ENCODE measurements at regions not wholly inside any gene's neighbourhood (a gene's known extent, or its start where the extent isn't known, plus 50 kb on each side); places are given as distances from the start of the nearest gene placed in this dataset.

GRCh38 chrX:9148615-9149399 lies 114.9 kb upstream of the FAM9B start:
- DNase-seq (ENCODE audit: low read depth) = no peak

DNA sequence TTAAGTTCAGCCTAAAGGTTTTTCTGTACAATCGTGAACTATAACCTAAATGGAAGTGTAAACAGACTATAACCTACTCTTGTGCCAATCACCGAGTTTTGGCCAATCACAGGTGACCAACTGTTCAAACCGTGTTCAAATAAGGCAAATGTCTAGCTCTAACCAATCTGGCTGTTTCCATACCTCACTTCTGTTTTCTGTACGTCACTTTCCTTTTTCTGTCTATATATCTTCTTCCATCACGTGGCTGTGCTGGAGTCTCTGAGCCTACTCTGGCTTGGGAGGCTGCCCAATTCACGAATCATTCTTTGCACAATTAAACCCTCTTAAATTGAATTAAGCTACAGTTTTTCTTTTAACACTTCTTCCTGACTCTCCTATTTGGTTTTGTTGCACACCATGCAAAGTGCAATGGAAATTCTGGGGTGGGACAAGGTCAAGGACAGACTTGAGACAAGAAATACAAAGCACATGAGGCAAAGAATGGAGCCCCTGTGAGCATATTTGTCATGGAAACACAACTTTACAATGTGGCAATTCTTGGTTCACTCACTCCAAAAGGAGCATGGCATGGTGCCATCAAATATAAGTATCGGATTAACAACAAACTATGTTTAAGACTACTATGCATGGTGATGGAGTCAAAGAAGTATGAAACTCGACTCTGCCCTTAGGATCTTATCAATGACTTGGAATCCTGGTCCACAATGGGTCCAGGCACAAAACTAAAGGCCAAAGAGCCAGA lies 115.7 kb upstream of the FAM9B start:
- DNase-seq (ENCODE audit: low read depth) = no peak

DNA sequence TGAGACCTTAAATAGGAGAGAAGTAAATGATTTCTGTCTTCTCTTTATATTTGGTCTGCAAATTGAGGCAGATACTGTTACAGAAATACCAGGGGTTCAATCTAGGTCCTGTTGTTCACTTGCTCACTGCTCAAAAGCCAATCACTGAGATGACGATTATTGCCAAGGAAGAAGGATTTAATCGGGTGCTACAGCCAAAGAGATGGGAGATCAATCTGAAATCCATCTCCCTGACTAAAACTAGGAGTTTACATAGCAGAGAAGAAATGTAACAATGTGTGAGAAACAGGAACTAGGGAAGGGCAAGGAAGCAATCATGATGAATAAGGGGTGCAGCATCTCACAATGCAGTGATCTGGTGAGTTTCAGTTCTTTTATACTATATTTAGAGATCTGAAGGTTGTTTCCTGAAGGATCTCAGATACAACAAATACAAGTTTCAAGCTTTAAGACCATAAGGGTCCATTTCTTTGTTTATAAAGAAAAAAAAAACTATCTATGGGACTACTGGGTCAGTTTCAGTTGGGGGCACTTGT lies 117.9 kb upstream of the FAM9B start:
- DNase-seq (ENCODE audit: low read depth) = no peak

- DNase-seq (ENCODE audit: low read depth) = no peak
Measured at GRCh38 chrX:9153300-9153699, 119.4 kb upstream of the FAM9B start.

GRCh38 chrX:9158611-9159010 lies 124.7 kb upstream of the FAM9B start:
- no peak for DNase-seq (ENCODE audit: low read depth)

GRCh38 chrX:9160698-9161329 lies 126.9 kb upstream of the FAM9B start:
- no peak for DNase-seq (ENCODE audit: low read depth)

GRCh38 chrX:9162698-9163097 lies 128.8 kb upstream of the FAM9B start:
- no peak for DNase-seq (ENCODE audit: low read depth)

DNA sequence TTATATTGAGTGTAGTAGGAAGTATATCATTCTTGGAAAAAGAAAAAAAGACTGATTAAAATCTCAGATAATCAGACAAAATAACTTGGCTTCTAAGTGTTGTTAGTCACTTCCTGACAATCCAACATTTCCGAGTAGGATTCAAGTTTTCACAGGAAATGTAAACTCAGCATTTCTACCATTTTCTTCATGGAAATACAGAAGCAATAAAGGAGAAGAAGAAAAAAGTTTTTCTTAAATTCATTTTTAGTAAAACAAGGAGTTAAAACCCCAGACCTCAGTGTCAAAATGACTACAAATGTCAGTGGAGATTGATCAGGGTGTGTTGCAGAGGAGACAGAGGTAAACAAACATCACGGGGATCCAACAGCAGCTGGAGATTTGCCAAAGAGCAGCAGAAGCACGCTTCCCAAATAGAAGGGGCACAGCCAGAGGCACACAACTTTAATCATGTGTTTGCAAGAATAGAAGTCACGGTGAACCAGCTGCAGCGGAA lies 129.3 kb upstream of the FAM9B start:
- no peak for DNase-seq (ENCODE audit: low read depth)

DNA sequence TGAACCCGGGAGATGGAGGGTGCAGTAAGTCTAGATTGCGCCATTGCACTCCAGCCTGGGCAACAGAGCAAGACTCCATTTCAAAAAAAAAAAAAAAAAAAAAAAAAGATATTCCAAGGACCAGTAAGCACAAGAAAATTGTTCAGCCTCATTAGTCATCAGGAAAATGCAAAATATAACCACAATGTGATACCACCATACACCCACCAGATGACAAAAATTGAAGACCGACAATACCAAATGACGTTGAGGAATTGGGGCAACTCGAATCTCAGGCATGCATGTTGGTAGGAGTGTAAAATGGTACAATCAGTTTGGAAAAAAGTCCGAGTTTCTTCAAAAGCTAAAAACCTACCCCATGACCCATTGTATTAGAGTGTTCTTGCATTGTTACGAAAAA lies 130.2 kb upstream of the FAM9B start:
- no peak for DNase-seq (ENCODE audit: low read depth)

GRCh38 chrX:9164533-9165426 lies 130.9 kb upstream of the FAM9B start:
- no peak for DNase-seq (ENCODE audit: low read depth)

GRCh38 chrX:9166584-9166944 lies 132.6 kb upstream of the FAM9B start:
- no peak for DNase-seq (ENCODE audit: low read depth)

DNA sequence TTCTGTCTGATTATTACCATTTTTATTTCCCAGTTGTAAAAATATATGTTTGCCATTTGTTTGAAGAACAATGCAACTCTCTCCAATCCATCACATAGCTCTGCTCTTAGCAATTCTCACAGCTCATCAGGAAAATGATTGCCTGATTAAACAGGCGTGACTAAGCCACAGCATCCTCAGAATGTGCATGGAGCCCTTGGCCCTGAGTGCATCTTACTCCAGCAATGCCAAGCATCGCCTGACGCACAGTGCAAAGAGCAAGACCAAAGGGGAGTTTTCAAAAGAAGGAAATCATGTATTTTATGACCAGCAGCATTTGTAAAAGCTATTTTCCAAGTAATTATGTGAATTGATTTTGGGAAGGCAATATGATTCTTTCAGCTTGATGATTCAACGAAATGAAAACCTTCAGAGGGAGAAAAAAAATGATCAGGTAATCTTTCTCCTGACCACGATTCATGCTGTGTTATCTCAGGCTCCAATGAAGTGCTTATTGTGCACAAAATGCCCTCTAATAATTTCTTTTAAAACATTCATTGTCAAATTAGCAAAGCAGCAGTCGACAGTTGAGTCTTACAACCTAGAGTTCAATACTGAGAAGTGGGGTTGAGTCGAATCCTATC lies 138.0 kb upstream of the FAM9B start:
- no peak for DNase-seq (ENCODE audit: low read depth)

- DNase-seq (ENCODE audit: low read depth) = no peak
Measured at GRCh38 chrX:9172464-9172850, 138.5 kb upstream of the FAM9B start.

DNA sequence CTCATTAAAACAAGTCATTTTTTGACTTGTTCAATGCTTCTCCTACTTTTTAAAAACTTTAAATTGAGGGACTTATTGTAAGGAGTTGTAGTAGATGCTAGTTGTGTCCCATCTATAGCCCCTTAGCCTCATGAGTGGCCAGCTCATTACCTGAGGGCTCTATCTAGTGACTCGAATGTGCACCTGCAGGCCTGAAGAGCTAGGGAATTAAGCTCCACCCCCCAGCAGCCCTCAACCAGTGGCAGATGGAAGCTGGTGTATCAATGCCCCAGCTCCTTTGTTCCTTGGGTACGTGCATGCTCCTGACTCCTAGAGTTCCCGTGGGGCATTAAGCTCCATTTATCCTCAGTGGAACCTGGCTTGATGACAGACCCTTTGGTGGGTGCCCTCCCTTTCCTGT lies 146.7 kb upstream of the FAM9B start:
- no peak for DNase-seq (ENCODE audit: low read depth)

DNA sequence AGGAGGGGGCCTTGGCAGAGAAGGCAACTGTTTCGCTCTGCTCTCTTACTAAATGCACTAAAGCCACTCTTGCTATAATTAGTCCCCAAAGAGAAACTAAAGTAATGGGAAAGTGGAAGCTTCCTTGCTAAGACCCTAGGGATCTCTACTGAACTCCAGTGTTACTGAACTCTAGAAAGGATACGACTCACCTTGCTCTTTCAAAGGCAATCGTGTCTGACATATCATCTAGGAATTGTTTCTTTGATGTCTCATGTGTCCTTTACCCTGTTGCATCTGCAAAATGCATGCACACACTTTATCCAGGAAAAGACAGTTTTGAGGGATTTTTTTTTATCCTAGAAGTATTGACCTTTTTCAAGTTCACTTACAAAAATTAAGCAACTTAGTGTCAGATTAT lies 148.1 kb upstream of the FAM9B start:
- DNase-seq (ENCODE audit: low read depth) = no peak

- DNase-seq (ENCODE audit: low read depth) = no peak
Measured at GRCh38 chrX:9183481-9183880, 149.6 kb upstream of the FAM9B start.

DNA sequence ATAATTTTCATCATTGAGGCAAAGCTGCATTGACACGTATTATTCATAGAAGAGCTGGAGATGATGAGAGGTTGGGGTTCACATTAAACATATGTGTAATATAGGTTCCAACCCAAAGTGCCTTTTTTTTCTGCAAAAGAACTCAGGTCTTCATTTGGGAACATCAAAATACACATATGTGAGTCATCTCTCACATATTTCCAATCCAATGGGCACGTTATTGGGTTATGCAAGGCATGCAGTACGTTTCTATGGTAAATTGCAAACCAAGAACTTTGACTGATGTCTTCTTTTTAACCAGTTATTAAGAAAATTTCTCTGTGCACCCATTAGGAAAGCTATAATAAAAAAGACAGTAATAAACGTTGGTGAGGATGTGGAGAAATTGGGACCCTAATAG lies 150.3 kb upstream of the FAM9B start:
- DNase-seq (ENCODE audit: low read depth) = no peak

- DNase-seq (ENCODE audit: low read depth) = no peak
Measured at GRCh38 chrX:9188117-9188516, 154.2 kb upstream of the FAM9B start.

GRCh38 chrX:9189286-9189685 lies 155.4 kb upstream of the FAM9B start:
- DNase-seq (ENCODE audit: low read depth) = no peak

GRCh38 chrX:9191392-9191791 lies 157.5 kb upstream of the FAM9B start:
- no peak for DNase-seq (ENCODE audit: low read depth)

DNA sequence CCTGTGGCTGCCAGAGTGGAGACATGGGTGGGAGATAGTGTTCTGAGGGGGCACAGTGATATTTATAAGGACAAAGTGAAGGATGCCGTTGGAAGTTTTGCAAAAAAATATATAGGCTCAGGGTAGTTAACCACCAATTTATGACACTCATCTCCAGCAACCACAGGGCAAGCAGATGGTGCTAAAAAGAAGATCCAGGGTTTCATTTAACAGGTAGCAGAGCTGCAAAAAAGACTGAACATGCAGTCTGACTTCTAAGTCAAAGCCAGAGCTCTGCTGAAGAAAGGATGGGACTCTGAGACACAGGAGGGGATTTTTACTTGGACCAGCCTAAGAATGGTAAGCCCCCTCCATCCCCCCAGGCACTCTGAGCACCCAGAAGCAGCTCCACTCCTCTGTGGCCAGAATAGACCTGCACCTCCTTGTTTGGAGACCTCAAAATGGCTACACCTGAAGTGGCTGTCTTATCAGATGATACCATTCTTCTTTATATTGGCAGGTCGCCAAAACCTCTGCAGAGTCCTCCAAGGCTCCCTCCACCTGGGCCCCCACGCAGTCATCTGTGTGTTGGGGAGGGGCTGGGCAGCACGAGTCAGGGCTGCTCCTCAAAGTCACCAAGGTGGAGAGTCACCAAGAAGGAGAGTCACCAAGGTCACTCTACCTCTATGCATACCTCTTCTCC lies 161.4 kb upstream of the FAM9B start:
- DNase-seq (ENCODE audit: low read depth) = no peak
